GM21390 (cell line): ENCODE measurements at regions not wholly inside any gene's neighbourhood (a gene's known extent, or its start where the extent isn't known, plus 50 kb on each side); places are given as distances from the start of the nearest gene placed in this dataset.

Source experiments
- ATAC-seq: cut with Tn5 transposase; IDR thresholded peaks from one replicate; pipeline ENCODE4 v1.9.1; 2021; ENCODE audit not compliant: unreplicated experiment

DNA sequence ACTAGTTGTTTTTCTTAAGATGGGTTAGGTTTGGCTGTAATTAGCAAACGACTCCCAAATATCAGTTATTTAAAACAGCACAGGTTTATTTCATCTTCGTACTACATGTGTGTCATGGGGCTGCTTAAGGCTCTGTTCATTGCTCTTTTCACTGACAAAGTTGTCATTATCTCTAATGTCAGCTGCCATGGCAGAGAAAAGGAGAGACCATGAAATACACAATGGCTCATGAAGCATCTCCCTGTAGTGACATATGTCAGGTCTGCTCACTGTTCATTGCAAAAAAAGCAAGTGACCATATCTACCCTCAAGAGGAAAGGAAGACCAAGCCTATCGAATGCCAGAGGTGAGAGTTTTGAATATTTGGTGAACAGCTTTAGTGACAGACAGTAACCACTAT lies 52.2 kb upstream of the PCDH7 start:
- ATAC-seq = no peak

DNA sequence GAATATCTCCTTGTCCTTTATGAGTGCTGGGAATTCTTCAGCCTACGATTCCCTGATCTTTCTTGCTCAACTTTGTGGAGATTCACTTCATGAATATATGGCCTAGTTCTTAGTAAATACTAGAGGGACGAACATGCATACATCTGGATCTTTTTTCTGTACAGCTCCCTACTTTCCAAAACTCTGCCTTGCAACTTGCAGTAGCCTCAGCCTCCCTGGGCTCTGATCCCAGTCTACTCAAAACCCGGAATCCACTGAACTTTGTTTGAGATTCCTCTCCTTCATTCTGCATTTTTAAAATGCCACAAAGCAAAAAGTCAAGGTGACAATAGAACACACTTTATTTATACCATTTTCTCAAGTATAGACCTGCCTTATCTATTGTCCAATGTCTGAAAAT lies 50.0 kb upstream of the PCDH7 start:
- no peak for ATAC-seq
